ENCODE measurements at regions not wholly inside any gene's neighbourhood (a gene's known extent, or its start where the extent isn't known, plus 50 kb on each side); places are given as distances from the start of the nearest gene placed in this dataset.

- H3K27me3 Mint-ChIP-seq = no peaks in the 10 kb centered on the region
- H3K4me3 Mint-ChIP-seq = no peak overlapping the region
- H3K9me3 Mint-ChIP-seq = no peaks in the 10 kb centered on the region
- no peaks in the 10 kb centered on the region for H3K36me3 Mint-ChIP-seq (ENCODE audit: low read depth)
- no peak overlapping the region for H3K27ac Mint-ChIP-seq
- no peaks in the 10 kb centered on the region for H3K4me1 Mint-ChIP-seq (ENCODE audit: low read depth)
Measured at GRCh38 chr4:57405359-57405758, 295.2 kb upstream of the IGFBP7 start.

- no peak overlapping the region for H3K27ac Mint-ChIP-seq
- H3K36me3 Mint-ChIP-seq (ENCODE audit: low read depth) = no peaks in the 10 kb centered on the region
- H3K4me1 Mint-ChIP-seq (ENCODE audit: low read depth) = no peaks in the 10 kb centered on the region
- H3K9me3 Mint-ChIP-seq = no peaks in the 10 kb centered on the region
- no peaks in the 10 kb centered on the region for H3K27me3 Mint-ChIP-seq
- no peak overlapping the region for H3K4me3 Mint-ChIP-seq
Measured at GRCh38 chr4:57404483-57404882, 294.3 kb upstream of the IGFBP7 start.

DNA sequence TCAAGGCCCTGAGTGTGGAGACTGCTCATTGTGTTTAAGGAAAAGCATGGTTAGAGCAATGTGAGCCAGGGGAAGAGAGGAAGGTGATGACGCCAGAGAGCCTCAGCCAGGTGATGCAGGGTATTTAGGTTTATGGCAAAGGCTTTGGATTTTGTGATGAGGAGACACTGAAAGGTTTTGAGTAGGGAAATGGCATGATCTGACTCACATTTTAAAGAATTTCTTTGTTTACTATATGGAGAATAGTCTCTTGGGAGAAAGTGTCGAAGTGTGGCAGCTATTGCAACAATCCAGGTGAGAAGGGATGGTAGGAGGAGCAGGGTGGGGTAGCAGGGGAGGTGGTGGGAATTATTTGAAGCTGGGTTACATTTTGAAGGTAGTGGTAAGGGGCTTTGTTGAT, 293.4 kb upstream of the IGFBP7 start:
- Mint-ChIP-seq H3K4me3 (no peak overlapping the region), H3K27ac (no peak overlapping the region), H3K27me3 (no peaks in the 10 kb centered on the region), H3K36me3 (ENCODE audit: low read depth) (no peaks in the 10 kb centered on the region), H3K4me1 (ENCODE audit: low read depth) (no peaks in the 10 kb centered on the region), H3K9me3 (no peaks in the 10 kb centered on the region)

DNA sequence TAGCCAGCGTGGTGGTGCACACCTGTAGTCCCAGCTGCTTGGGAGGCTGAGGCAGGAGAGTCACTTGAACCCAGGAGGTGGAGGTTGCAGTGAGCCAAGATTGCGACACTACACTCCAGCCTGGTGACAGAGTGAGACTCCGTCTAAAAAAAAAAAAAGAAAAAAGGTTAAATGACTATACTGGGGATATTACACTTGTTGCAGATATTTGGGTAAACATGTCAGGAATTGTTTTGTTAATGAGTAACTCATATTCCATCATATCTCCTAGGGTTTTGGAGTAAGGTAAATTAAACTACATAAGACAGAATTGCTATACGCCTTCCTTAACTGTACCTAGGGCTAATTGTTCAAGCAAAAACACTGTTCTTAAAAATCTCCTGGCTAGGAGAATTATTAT, 291.4 kb upstream of the IGFBP7 start:
- no peaks in the 10 kb centered on the region for H3K36me3 Mint-ChIP-seq (ENCODE audit: low read depth)
- H3K4me1 Mint-ChIP-seq (ENCODE audit: low read depth) = no peaks in the 10 kb centered on the region
- H3K4me3 Mint-ChIP-seq = no peak overlapping the region
- H3K9me3 Mint-ChIP-seq = no peaks in the 10 kb centered on the region
- no peak overlapping the region for H3K27ac Mint-ChIP-seq
- no peaks in the 10 kb centered on the region for H3K27me3 Mint-ChIP-seq

- peaks cover 6% of the 10 kb centered on the region for H3K9me3 Mint-ChIP-seq
- no peaks in the 10 kb centered on the region for H3K4me1 Mint-ChIP-seq (ENCODE audit: low read depth)
- H3K27ac Mint-ChIP-seq = no peak overlapping the region
- no peaks in the 10 kb centered on the region for H3K27me3 Mint-ChIP-seq
- H3K36me3 Mint-ChIP-seq (ENCODE audit: low read depth) = no peaks in the 10 kb centered on the region
- no peak overlapping the region for H3K4me3 Mint-ChIP-seq
Measured at GRCh38 chr4:57378766-57379165, 268.6 kb upstream of the IGFBP7 start.

DNA sequence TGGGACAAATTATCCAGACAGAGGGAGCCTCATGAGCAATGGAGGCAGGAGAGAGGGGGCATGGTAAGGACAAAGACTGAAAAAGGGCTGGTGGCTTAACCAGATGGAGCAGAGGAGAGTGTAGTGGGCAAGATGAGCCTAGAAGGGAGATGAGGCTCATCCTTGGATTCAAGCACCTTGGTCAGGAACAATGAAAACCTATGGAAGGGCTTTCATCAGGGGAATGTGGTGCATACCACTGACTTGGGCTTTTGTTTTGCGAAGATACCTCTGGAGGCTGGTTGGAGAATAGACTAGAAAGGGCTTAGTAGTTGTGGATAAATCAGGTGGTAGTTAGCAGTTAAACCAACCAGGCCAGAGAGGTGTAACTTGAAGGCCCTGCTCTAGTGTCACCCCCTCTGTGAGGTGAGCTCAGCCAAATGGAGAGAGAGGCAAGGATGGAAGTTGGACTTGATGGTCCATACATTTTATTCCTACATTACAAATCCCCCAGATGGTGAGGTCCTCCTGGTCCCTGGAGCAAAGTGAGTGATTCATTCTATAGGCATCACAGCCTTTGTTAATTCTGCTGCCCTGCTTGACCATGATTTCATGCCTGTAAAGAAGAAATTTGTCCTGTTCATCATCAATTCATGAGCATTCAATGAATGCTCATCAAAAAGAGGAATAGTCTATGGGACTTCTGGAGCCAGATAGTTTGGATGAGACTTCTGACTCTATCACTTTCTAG, 264.8 kb upstream of the IGFBP7 start:
- H3K4me1 Mint-ChIP-seq (ENCODE audit: low read depth) = no peaks in the 10 kb centered on the region
- H3K9me3 Mint-ChIP-seq = no peaks in the 10 kb centered on the region
- no peak overlapping the region for H3K4me3 Mint-ChIP-seq
- no peaks in the 10 kb centered on the region for H3K36me3 Mint-ChIP-seq (ENCODE audit: low read depth)
- H3K27ac Mint-ChIP-seq = no peak overlapping the region
- H3K27me3 Mint-ChIP-seq = no peaks in the 10 kb centered on the region

DNA sequence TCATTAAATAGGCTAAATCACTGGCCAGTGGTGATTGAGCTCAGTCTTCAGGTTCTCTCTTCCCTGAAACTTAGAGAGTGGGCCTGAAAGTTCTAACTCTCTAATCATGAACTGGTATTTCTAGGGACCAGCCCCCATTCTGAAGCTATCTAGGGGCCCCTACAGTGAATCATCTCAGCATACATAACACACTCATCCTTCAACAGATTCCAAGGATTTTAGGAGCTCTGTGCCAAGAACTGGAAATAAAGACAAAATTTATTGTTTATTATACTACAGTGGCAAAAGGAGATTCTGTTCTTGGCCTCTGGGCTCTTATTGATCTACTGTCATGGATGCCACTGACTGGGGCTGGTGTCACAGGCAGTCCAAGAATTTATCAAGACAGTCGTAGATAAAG, 263.8 kb upstream of the IGFBP7 start:
- Mint-ChIP-seq H3K4me1 (ENCODE audit: low read depth) (no peaks in the 10 kb centered on the region), H3K9me3 (no peaks in the 10 kb centered on the region)

DNA sequence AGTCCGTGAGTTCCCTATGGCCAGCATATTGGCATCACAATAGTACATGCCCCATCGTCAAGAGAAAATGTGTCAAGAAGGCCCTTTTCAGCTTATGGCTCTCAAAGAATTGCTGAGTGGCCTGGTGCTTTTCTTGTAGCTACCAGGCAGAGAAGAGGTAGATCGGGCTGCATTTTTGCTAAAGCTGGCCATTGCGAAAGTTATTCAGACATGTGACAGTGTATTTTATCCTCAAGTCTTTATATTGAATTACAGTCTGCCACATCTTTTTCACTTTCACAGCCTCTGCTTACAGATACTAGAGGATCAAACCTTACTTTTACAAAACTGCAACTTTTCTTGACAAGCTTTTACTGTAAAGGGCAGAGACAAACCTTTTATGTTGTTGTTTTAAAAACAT, 261.5 kb upstream of the IGFBP7 start:
- Mint-ChIP-seq H3K27me3 (no peaks in the 10 kb centered on the region), H3K4me3 (no peak overlapping the region), H3K27ac (no peak overlapping the region), H3K4me1 (ENCODE audit: low read depth) (no peaks in the 10 kb centered on the region), H3K9me3 (no peaks in the 10 kb centered on the region), H3K36me3 (ENCODE audit: low read depth) (no peaks in the 10 kb centered on the region)

More for the DNA sequence above, 263.8 kb upstream of the IGFBP7 start:
- no peak overlapping the region for H3K4me3 Mint-ChIP-seq
- H3K27ac Mint-ChIP-seq = no peak overlapping the region
- no peaks in the 10 kb centered on the region for H3K36me3 Mint-ChIP-seq (ENCODE audit: low read depth)
- H3K27me3 Mint-ChIP-seq = no peaks in the 10 kb centered on the region

- Mint-ChIP-seq H3K4me3 (no peak overlapping the region), H3K36me3 (ENCODE audit: low read depth) (no peaks in the 10 kb centered on the region), H3K9me3 (no peaks in the 10 kb centered on the region), H3K27ac (no peak overlapping the region), H3K27me3 (no peaks in the 10 kb centered on the region), H3K4me1 (ENCODE audit: low read depth) (no peaks in the 10 kb centered on the region)
Measured at GRCh38 chr4:57370691-57371090, 260.5 kb upstream of the IGFBP7 start.

- Mint-ChIP-seq H3K9me3 (no peaks in the 10 kb centered on the region), H3K27me3 (no peaks in the 10 kb centered on the region), H3K36me3 (ENCODE audit: low read depth) (no peaks in the 10 kb centered on the region), H3K27ac (no peak overlapping the region), H3K4me1 (ENCODE audit: low read depth) (no peaks in the 10 kb centered on the region), H3K4me3 (no peak overlapping the region)
Measured at GRCh38 chr4:57369446-57369845, 259.3 kb upstream of the IGFBP7 start.

GRCh38 chr4:57364255-57364654, 254.1 kb upstream of the IGFBP7 start:
- Mint-ChIP-seq H3K27ac (no peak overlapping the region), H3K27me3 (no peaks in the 10 kb centered on the region), H3K4me1 (ENCODE audit: low read depth) (no peaks in the 10 kb centered on the region), H3K36me3 (ENCODE audit: low read depth) (no peaks in the 10 kb centered on the region), H3K9me3 (no peaks in the 10 kb centered on the region), H3K4me3 (no peak overlapping the region)

DNA sequence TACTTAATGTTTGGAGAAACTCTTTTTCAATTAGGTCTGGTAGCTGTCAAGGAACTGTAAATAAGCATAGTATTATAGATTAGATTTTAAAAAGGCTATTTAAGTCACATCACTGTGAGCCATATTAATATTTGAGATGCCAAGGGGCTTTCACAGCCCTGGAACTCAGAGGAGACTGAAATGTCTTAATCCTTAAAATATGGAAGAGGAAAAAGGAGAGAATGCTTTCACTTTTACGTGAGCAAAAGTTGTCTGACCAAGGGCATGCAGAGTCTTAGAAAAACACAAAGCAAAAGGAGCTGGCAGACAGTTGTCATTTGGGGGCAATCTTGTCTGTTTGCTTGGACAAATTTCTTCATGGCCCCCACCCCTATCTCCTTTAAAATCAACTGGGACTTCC, 253.2 kb upstream of the IGFBP7 start:
- no peaks in the 10 kb centered on the region for H3K36me3 Mint-ChIP-seq (ENCODE audit: low read depth)
- no peaks in the 10 kb centered on the region for H3K4me1 Mint-ChIP-seq (ENCODE audit: low read depth)
- H3K27me3 Mint-ChIP-seq = no peaks in the 10 kb centered on the region
- no peaks in the 10 kb centered on the region for H3K9me3 Mint-ChIP-seq
- no peak overlapping the region for H3K4me3 Mint-ChIP-seq
- no peak overlapping the region for H3K27ac Mint-ChIP-seq

- no peak overlapping the region for H3K4me3 Mint-ChIP-seq
- no peaks in the 10 kb centered on the region for H3K4me1 Mint-ChIP-seq (ENCODE audit: low read depth)
- no peaks in the 10 kb centered on the region for H3K36me3 Mint-ChIP-seq (ENCODE audit: low read depth)
- no peak overlapping the region for H3K27ac Mint-ChIP-seq
- no peaks in the 10 kb centered on the region for H3K9me3 Mint-ChIP-seq
- H3K27me3 Mint-ChIP-seq = no peaks in the 10 kb centered on the region
Measured at GRCh38 chr4:57360681-57361080, 250.5 kb upstream of the IGFBP7 start.

DNA sequence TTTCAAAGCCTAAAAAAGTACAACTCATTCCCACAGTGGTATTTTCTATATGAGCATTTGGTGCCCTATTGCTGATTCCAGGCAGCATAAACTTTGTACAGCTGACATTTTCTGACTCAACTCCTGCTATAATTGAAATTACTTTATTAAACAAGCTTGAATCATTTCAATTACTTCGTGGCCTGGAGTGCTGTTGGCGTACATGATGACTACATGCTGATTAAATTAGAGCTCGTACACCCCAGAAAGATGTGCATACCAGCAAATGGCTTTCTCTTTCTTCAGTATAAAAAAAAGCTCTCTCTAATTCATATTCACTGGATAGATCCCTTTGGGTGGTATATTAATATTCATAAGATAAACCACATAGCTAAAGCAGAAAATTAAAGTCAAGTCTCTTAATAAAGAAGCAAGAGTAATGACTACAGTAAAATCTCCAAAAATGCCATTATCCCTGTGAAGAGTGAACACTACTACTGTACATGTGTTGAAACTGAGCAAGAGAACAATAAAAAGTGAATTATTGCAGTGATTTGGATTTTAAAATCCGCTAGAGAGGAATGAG, 245.0 kb upstream of the IGFBP7 start:
- Mint-ChIP-seq H3K27ac (no peak overlapping the region), H3K9me3 (no peaks in the 10 kb centered on the region), H3K4me1 (ENCODE audit: low read depth) (no peaks in the 10 kb centered on the region), H3K4me3 (no peak overlapping the region), H3K36me3 (ENCODE audit: low read depth) (no peaks in the 10 kb centered on the region), H3K27me3 (no peaks in the 10 kb centered on the region)

- no peak overlapping the region for H3K27ac Mint-ChIP-seq
- H3K4me1 Mint-ChIP-seq (ENCODE audit: low read depth) = no peaks in the 10 kb centered on the region
- no peaks in the 10 kb centered on the region for H3K9me3 Mint-ChIP-seq
- no peak overlapping the region for H3K4me3 Mint-ChIP-seq
- H3K27me3 Mint-ChIP-seq = no peaks in the 10 kb centered on the region
- no peaks in the 10 kb centered on the region for H3K36me3 Mint-ChIP-seq (ENCODE audit: low read depth)
Measured at GRCh38 chr4:57351731-57352130, 241.5 kb upstream of the IGFBP7 start.

DNA sequence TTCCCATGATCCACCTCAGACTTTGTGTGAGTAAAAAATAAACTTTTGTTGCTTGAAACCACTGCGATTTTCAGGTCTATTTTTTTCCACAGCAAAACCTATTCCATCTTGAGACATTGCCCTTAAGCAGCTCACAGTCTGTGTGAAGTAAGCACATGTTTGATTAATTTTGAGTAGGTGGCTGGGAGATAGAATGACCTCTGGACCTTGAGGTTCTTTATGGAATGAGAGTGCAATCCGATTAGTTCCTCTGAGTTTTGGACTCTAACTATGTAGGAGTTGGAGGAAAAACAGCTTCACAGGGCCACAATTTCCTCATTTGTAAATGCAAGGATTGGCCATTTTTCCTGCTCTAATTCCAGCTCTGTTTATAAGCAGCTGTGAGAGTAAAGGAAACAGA, 234.1 kb upstream of the IGFBP7 start:
- H3K27me3 Mint-ChIP-seq = no peaks in the 10 kb centered on the region
- no peaks in the 10 kb centered on the region for H3K9me3 Mint-ChIP-seq
- H3K4me1 Mint-ChIP-seq (ENCODE audit: low read depth) = no peaks in the 10 kb centered on the region
- no peak overlapping the region for H3K27ac Mint-ChIP-seq
- no peaks in the 10 kb centered on the region for H3K36me3 Mint-ChIP-seq (ENCODE audit: low read depth)
- H3K4me3 Mint-ChIP-seq = no peak overlapping the region
